Ishikawa (cell line): ENCODE measurements at regions not wholly inside any gene's neighbourhood (a gene's known extent, or its start where the extent isn't known, plus 50 kb on each side); places are given as distances from the start of the nearest gene placed in this dataset.

Experiments used
- EP300 ChIP-seq: IDR thresholded peaks from 2 replicates; pipeline ENCODE4 v1.6.1; 2012; ENCODE audit warnings: borderline replicate concordance
- YY1 ChIP-seq: IDR thresholded peaks from 2 replicates; pipeline ENCODE4 v1.6.1; 2012; ENCODE audit warnings: low read depth
- ZBTB7A ChIP-seq: IDR thresholded peaks from 2 replicates; pipeline ENCODE4 v1.6.1; 2012; ENCODE audit warnings: low read depth

DNA sequence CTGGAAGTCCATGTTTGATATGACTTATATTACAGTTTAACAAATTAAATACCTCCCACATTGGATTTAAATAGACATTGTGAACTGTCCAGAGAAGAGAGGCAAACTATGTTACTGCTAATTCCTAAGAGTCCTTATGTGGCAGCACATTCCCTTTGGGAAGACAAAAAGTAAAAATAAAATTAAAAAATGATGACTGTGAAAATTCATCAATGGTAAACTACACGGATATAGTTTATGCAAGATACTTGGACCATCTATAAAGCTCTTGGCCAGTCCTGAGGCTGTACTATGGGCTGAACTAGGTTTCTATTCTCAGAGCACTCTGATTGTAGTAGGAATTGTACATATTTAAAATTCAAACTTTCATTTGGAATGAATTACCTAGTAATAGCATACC, 206.4 kb downstream of the LRRK2 start:
- TF ChIP-seq YY1, result no peak
- TF ChIP-seq ZBTB7A, result no peak
- TF ChIP-seq EP300, result no peak
